Esophagus squamous epithelium (tissue), 5 donors: ENCODE measurements at regions not wholly inside any gene's neighbourhood (a gene's known extent, or its start where the extent isn't known, plus 50 kb on each side); places are given as distances from the start of the nearest gene placed in this dataset.

Source experiments
- DNase-seq: peaks from one replicate; lab custom pipeline; 2025; lab: John Stamatoyannopoulos, UW
- H3K27ac ChIP-seq, 4 donors: fragments of 200-600 bp; sonication (generic); one replicate each; pipeline ENCODE4 v1.5.1; 2016 to 2019; ENCODE audit warnings: mild to moderate bottlenecking in 1 of 4
- H3K27me3 ChIP-seq, 4 donors: fragments of 200-600 bp; sonication (generic); 1 replicate in 3 of 4; 2 replicates in 1 of 4; pipeline versions ENCODE4 v1.5.1 to v1.6.0; 2017 to 2021; ENCODE audit warnings: antibody characterized with exemption in 1 of 4
- H3K36me3 ChIP-seq, 3 donors: fragments of 200-600 bp; sonication (generic); one replicate each; pipeline ENCODE4 v1.5.1; 2016 to 2019
- H3K4me1 ChIP-seq, 3 donors: fragments of 200-600 bp; sonication (generic); one replicate each; pipeline ENCODE4 v1.5.1; 2017 to 2019
- H3K4me3 ChIP-seq, 4 donors: fragments of 200-600 bp; sonication (generic); 1 replicate in 3 of 4; 2 replicates in 1 of 4; pipeline ENCODE4 v1.5.1; 2016 to 2019; ENCODE audit warnings: mild to moderate bottlenecking in 2 of 4, moderate library complexity in 1 of 4
- H3K9me3 ChIP-seq, 3 donors: fragments of 200-600 bp; sonication (generic); one replicate each; pipeline ENCODE4 v1.5.1; 2016 to 2019
- POLR2A ChIP-seq, 4 donors: fragments of 450-650 bp; IDR thresholded peaks; one replicate each; pipeline ENCODE4 v1.6.1; 2017; ENCODE audit warnings: antibody characterized with exemption in 4 of 4, mild to moderate bottlenecking in 4 of 4, moderate library complexity in 3 of 4
- WGBS, 2 donors: methylation state at CpG; one replicate each; pipeline ENCODE4 v1.1.5; 2018; 5-methylcytosine and 5-hydroxymethylcytosine counted together
- intact Hi-C: fragments of 100-400 bp; cut with DNase I; formaldehyde crosslinking; loops from one replicate; pipeline ENCODE4 v1.15.0; 2022
- TF ChIP-seq, protein P1 (sequence below), 6 experiments: fragments of 450-650 bp in 4 of 6; fragments of 200-600 bp in 2 of 6; sonication (generic) in 2 of 6; IDR thresholded peaks; one replicate each; pipeline ENCODE4 v1.5.1; 2016 to 2019; ENCODE audit warnings: antibody characterized with exemption in 6 of 6, mild to moderate bottlenecking in 4 of 6, moderate library complexity in 4 of 6
- donor health status: DM: yes; HTN: yes; CAD: no.

DNA sequence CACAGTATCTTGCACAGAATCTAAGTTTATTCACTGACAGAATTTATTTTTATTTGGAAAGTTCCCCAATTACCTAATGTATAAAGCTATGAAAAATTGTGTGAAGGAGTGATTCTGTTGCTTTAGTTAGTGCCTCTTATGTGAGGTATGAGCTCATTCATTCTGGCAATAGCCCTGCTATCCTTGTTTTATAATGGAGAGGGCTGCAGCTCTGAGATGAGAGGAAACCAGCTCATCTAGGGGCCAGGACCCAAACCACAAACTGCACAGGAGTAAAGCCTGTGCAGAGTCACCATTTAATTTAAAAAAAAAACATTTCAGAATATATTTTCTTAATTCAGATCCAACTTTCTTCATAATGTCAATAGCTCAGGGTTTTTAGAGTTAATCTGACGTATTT is 383.0 kb downstream of the TMEM182 start:
- Histone ChIP-seq H3K27me3 (no peaks in the 10 kb centered on the region), H3K9me3 (no peaks in the 10 kb centered on the region), H3K4me3 (no peak overlapping the region), H3K4me1 (no peaks in the 10 kb centered on the region), H3K36me3 (no peaks in the 10 kb centered on the region), H3K27ac (no peak overlapping the region)
- intact Hi-C loops = no loop called here
- WGBS, 2 donors = 0% methylated on average over 1 of the region's 1 CpG
- no peak for DNase-seq
- TF ChIP-seq, protein P1, sequence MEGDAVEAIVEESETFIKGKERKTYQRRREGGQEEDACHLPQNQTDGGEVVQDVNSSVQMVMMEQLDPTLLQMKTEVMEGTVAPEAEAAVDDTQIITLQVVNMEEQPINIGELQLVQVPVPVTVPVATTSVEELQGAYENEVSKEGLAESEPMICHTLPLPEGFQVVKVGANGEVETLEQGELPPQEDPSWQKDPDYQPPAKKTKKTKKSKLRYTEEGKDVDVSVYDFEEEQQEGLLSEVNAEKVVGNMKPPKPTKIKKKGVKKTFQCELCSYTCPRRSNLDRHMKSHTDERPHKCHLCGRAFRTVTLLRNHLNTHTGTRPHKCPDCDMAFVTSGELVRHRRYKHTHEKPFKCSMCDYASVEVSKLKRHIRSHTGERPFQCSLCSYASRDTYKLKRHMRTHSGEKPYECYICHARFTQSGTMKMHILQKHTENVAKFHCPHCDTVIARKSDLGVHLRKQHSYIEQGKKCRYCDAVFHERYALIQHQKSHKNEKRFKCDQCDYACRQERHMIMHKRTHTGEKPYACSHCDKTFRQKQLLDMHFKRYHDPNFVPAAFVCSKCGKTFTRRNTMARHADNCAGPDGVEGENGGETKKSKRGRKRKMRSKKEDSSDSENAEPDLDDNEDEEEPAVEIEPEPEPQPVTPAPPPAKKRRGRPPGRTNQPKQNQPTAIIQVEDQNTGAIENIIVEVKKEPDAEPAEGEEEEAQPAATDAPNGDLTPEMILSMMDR (IDR thresholded peaks at IDR 0.05) = no peak
- no peak for TF ChIP-seq POLR2A (IDR thresholded peaks at IDR 0.05)

DNA sequence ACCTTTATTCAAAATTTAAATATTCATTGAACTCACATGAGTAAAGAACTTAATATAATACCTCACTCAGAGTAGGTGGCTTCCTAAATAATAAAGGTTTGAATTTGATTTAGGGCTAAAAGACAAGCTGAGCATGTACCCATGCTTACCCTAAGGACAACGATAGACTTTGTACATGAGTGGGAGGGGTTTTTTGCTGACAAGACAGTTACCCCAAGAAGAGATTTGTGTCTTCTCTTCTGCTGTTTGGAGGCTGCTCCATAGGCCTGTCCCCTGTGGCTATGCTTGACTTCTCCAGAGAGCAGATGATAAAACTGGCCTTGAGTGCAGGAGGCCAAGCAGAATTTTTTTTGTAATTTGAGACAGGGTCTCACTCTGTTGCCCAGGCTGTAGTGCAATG is 383.9 kb downstream of the TMEM182 start:
- Histone ChIP-seq H3K9me3 (no peaks in the 10 kb centered on the region), H3K27ac (no peak overlapping the region), H3K36me3 (no peaks in the 10 kb centered on the region), H3K27me3 (no peaks in the 10 kb centered on the region), H3K4me1 (no peaks in the 10 kb centered on the region), H3K4me3 (no peak overlapping the region)
- no peak for DNase-seq
- intact Hi-C loops = no loop called here
- TF ChIP-seq, protein P1 (IDR thresholded peaks at IDR 0.05) = no peak
- no peak for TF ChIP-seq POLR2A (IDR thresholded peaks at IDR 0.05)
- WGBS, 2 donors = 58 to 77% methylated on average over 1 of the region's 1 CpG

DNA sequence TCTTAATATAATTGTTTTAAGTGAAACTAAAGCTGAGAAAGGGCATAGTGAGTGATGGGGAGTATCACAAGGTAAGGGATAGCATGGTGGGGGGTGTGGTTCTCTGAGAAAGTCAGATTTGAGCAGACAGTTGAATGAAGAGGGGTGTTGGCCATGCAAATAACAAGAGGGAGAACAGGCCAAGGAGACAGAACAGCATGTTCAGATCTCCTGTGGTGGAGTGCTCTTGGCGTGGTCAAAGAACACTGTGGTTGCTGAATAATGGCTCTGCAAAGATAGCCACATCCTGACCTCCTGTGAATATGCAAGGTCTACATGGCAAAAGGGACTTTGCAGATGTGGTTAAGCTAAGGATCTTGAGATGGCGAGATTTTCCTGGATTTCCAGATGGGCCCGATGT is 389.2 kb downstream of the TMEM182 start:
- intact Hi-C loops = no loop called here
- Histone ChIP-seq H3K27ac (no peak overlapping the region), H3K27me3 (no peaks in the 10 kb centered on the region), H3K9me3 (no peaks in the 10 kb centered on the region), H3K4me1 (no peaks in the 10 kb centered on the region), H3K4me3 (no peak overlapping the region), H3K36me3 (no peaks in the 10 kb centered on the region)
- 88 to 97% methylated on average over 3 of the region's 3 CpGs for WGBS, 2 donors
- no peak for TF ChIP-seq POLR2A (IDR thresholded peaks at IDR 0.05)
- TF ChIP-seq, protein P1 (IDR thresholded peaks at IDR 0.05) = no peak
- DNase-seq = no peak

DNA sequence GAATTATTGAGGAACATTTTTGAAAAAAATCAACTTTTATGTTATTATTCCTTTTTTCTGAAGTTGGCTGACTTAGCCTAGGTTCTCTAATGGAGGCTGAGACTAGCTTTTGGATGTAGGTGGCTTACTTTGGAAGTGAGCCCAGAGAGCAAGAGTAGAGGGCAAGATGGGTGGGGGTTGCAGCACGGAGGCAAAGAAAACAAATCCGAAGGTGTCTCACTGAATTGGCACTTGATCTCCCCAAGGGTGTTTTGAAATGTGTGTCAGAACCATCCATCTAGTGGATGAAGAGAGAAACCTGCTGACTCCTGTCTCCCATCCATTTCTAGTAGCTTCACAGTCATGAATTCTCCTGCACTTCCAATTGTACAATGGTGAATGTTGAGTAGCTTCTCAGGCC is 390.7 kb downstream of the TMEM182 start:
- TF ChIP-seq, protein P1 (IDR thresholded peaks at IDR 0.05) = no peak
- no peak for TF ChIP-seq POLR2A (IDR thresholded peaks at IDR 0.05)
- no peaks in the 10 kb centered on the region for H3K9me3 ChIP-seq
- DNase-seq = no peak
- no peaks in the 10 kb centered on the region for H3K4me1 ChIP-seq
- intact Hi-C loops = no loop called here
- 36 to 47% methylated on average over 2 of the region's 2 CpGs for WGBS, 2 donors
- no peaks in the 10 kb centered on the region for H3K27me3 ChIP-seq
- H3K36me3 ChIP-seq = no peaks in the 10 kb centered on the region
- H3K27ac ChIP-seq = no peak overlapping the region
- no peak overlapping the region for H3K4me3 ChIP-seq

DNA sequence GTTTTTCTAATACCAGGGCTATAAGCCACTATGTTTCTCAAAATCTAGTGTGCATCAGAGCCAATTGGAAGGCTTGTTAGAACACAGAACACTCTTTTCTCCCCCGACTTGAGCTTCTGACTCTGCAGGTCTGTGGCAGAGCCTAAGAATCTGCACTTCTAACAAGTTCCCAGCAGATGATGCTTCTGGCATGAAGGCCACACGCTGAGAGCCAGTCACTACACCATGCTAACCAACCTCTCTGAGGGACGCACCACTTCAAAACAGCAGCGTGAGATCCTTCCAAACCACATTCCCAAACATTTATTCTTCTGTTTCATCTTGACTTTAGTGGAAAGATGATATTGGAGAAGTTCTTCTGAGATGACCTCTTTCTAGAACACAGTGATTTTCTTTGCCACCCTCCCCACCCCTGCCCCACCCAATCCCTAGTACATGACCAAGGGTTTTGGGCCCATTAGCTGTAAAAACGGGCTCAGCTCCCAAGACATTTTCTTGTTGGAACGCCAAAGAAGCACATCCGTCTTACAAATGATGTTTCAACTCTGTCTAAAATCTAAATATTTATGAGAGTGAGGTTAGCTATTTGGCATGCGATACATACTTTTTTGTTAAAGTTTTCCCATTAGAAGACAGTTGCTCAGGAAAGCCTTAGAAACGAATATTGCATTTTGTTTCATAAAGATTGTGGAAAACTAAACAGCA is 391.9 kb downstream of the TMEM182 start:
- H3K9me3 ChIP-seq = no peaks in the 10 kb centered on the region
- no peak for DNase-seq
- peaks cover 0 to 5% (median 0%) of the 10 kb centered on the region in 4 donors for H3K27me3 ChIP-seq
- intact Hi-C loops = no loop called here
- no peaks in the 10 kb centered on the region for H3K36me3 ChIP-seq
- H3K4me1 ChIP-seq = no peaks in the 10 kb centered on the region
- 54 to 65% methylated on average over 8 to 9 of the region's 9 CpGs for WGBS, 2 donors
- TF ChIP-seq POLR2A (IDR thresholded peaks at IDR 0.05) = no peak
- TF ChIP-seq, protein P1 (IDR thresholded peaks at IDR 0.05) = no peak
- H3K4me3 ChIP-seq = no peak overlapping the region
- H3K27ac ChIP-seq = no peak overlapping the region
